GM19452 (cell line): ENCODE measurements at regions not wholly inside any gene's neighbourhood (a gene's known extent, or its start where the extent isn't known, plus 50 kb on each side); places are given as distances from the start of the nearest gene placed in this dataset.
"Not testable (repeated sequence)": the region's sequence is repeated elsewhere in the genome, so short reads cannot be mapped to it uniquely, and the experiment has no call there.

ENCODE experiments used
- ATAC-seq: cut with Tn5 transposase; IDR thresholded peaks from one replicate; pipeline ENCODE4 v1.9.1; 2021; ENCODE audit not compliant: unreplicated experiment

DNA sequence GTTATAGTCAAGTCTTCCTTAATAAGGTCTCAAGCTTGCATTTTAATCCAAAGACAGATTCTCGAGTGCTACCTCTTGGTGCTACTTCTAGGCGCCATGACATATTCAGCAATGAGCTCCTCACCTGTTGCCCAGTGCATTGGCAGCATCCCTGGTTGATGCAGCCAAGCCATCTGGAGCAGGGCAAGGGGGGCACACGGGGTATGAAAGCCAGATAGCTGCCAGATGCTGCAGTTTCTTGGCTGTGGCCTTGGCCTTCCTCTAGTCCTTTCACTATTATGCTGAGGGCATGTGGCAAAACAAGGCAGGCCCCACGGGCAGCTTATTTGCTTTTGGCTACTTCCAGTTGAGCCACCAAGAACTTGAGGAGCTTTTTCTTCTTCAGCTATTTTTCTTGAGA, 168.6 kb upstream of the PGRMC2 start:
- ATAC-seq, result no peak

DNA sequence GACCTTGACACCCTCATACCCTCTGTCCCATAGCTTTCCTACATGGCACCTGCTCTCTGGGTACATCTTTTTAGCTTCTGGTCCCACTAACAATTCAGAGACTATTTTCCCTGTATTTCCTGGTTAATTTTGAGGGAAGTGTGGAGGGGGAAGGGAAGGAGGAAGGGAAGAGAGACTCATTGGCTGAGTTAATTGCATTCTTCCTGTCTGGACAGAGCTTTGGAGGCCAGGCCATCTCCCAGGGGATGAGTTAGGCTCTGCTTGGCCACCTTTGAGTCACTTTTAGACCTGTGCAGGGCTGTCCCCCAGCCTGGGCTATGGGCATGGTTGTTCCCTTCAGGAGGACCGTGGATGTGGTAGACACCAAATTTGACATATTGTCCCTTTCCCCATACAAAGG, 167.9 kb upstream of the PGRMC2 start:
- no peak for ATAC-seq

DNA sequence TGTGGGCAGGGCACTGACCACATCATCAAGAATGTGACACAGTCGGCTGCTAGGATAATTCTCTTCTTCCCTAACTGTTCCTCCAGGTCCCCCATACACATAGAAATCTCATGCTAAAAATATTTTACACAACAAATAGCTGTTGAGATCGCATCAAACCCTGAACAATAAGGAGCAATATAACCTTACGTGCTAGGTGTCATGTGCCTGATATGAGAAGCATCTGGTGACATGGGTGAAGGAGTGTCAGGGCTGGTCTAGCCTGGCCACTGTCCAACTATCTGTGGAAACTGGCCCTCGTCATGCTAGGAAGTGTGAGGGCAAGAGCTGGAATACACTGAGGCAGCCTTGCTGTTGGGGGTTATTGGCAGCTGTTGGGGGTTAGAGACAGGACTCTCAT, 167.3 kb upstream of the PGRMC2 start:
- no peak for ATAC-seq

DNA sequence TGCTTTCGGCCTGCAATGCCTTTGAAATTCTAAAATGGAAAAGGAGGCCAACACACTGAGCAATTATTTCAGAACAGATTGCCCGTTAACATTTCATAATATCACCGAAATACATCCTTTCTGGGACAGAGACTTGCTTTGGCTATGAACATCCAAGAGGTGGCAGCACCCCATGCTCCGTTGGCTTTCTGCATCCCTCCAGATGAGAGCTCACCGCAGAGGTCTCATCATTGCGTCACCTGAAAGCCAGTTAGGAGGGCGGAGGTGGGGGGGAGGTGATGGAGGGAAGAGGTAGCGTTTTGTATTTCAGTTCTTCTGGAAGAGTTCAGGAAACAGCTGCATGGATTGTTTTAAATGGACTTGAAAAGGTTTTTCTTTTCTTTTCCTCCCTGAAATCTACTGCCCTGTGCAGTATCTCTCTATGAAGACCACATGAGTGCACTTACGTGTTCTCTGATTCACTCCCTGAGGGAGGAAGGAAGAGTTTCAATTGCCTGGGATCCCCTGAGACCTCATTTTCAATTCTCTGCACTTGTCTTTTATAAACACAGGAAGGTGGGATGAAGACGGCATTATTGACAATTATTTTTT, 166.8 kb upstream of the PGRMC2 start:
- peak; percentile 99 for ATAC-seq

DNA sequence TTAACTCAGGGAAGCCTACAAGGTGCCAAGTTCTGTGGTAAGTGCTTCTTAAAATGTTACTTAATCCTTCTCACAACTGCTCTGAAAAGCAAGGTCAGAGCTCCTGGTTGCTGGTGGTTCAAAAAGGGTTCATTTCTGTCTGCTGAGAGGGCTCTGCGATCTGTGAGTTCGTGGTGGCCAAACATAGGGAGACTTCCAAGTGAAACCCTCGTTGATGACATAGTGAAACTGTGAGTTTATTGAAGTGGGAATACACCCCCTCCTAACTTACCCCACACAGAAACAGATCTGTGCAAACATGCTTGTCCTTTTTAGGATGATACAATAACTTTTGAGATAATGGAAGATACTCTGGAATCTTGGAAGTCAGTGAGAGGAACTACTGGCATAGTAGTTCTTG, 164.8 kb upstream of the PGRMC2 start:
- ATAC-seq, result no peak

DNA sequence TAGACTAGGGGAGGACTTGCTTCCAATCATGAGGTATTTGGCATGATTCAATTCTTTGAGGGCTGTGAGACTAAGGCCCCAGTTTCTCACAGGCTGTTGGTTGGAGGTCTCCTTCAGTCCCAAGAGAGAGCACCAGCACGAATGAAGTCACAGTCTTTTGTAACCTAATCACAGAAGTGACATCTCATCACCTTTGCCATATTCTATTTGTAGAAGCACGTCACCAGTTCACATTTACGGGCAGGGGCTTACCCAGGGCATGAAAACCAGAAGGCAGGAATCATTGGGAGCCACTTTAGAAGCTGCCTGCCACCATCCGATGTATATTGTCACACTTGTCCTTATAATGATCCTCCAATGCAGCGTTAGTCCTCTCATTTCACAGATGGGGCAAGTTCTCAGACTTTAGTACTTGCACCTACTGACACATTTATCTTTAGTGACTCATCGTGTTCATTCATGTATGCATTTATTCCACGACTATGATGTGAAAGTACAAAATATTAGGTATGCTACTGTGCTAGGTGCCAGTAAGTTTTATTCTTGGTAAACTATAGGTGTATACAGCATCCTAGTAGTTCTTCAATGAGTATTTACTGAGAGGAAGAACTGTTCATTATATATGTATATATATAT, 163.8 kb upstream of the PGRMC2 start:
- ATAC-seq, result no peak

DNA sequence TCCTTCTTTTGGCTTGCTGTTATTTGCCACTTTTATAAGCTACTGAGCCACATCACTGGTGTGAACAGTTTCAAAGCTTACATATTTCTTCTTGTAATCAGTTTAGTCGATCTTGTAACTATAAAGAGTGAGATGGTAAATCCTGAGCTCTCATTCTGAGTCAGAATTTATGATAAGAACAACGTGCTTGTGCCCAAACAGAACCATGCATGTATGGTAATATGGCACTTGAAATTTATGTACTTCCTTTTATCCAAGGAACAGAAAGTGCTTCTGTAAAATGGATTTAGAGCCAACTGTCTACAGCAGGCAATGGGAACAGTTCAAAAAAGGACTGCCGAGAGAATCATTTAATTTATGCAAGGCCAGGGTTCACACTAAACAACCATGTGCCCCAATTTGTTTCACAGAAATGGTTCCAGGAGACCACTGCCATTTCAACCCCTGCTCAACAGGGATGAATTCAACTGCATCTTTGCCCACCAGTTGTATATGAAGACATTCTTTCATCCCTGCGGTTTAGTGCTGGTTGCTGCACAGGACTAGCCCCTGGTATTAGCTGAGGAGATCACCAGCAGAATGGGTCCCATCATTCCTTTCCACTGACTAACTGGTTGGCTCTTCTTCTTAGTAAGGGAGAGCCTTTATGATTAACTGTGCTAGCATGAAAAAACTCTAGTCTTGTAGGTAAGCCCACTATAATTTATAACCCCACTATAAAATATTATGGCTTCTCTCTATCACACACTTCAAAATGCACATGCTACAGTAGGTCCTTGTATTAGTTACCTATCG, 162.9 kb upstream of the PGRMC2 start:
- ATAC-seq, result no peak

DNA sequence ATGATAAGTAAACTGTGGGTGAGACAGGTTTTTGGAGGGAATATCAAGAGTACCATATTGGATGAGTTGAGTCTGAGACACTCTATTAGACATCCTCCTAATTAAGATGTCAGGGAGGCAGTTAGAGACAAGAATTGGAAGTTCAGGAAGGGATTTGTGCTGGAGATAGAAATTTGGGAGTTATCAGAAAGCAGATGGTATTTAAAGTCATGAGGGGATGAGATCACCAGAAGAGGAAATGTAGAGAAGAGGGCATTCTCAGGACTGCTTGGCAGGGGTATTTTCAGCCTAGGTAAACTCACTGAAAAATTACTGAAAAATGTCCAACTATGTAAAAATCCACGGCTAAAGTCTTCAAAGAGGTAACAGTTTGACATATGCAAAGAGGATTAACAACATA, 161.6 kb upstream of the PGRMC2 start:
- ATAC-seq, result no peak

DNA sequence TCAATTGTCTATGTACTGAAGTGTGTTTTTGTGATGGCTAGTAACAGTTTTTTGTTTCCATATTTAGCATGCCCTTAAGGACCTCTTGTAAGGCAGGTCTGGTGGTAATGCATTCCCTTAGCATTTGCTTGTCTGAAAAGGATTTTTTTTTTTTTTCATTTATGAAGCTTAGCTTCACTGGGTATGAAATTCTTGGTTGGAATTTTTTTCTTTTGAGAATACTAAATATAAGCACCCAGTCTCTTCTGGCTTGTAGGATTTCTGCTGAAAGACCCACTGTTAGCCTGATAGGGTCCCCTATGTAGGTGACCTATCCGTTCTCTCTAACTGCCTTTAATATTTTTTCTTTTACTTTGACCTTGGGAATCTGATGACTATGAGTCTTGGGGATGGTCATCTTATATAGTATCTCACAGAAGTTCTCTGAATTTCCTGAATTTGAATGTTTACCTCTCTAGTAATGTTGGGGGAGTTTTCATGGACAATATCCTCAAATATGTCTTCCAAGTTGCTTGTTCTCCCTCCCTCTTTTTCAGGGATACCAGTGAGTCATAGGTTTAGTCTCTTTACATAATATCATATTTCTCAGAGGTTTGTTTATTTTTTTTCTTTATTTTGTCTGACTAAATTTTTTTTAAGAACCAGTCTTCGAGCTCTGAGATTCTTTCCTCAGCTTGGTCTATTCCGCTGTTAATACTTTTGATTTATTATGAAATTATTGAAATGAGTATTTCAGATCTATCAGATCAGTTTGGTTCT, 157.1 kb upstream of the PGRMC2 start:
- no peak for ATAC-seq

DNA sequence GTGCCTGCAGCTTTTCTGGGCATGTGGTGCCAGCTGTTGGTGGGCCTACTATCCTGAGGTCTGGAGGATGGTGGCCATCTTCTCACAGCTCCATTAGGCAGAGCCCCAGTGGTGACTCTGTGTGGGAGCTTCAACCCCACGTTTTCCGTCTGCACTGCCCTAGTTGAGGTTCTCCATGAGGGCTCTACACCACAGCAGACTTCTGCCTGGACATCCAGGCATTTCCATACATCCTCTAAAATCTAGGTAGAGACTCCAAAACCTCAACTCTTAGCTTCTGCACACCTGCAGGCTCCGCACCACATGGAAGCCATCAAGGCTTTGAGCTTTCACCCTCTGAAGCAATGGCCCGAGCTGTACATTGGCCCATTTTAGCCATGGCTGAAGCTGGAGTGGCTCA, 153.3 kb upstream of the PGRMC2 start:
- ATAC-seq, result no peak

DNA sequence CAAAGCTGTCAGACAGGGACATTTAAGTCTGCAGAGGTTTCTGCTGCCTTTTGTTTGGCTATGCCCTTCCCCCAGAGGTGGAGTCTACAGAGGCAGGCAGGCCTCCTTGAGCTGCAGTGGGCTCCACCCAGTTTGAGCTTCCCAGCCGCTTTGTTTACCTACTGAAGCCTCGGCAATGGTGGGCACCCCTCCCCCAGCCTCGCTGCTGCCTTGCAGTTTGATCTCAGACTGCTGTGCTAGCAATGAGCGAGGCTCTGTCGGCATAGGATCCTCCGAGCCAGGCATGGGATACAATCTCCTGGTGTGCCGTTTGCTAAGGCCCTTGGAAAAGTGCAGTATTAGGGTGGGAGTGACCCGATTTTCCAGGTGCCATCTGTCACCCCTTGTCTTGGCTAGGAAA, 149.4 kb upstream of the PGRMC2 start:
- not testable (repeated sequence) for ATAC-seq

DNA sequence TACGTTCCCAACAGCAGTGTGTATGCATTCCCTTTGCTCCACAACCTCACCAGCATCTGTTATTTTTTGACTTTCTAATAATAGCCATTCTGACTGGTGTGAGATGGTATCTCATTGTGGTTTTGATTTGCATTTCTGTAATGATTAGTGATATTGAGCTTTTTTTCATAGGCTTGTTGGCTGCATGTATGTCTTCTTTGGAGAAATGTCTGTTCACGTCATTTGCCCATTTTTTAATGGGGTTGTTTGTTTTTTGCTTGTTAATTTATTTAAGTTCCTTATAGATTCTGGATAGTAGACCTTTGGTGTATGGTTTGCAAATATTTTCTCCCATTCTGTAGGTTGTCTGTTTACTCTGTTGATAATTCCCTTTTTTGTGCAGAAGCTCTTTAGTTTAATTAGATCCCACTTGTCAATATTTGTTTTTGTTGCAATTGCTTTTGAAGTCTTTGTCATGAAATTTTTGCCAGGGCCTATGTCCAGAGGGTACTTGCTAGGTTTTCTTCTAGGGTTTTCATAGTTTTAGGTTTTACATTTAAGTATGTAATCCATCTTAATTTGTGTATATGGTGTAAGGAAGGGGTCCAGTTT, 141.5 kb upstream of the PGRMC2 start:
- ATAC-seq, result not testable (repeated sequence)

DNA sequence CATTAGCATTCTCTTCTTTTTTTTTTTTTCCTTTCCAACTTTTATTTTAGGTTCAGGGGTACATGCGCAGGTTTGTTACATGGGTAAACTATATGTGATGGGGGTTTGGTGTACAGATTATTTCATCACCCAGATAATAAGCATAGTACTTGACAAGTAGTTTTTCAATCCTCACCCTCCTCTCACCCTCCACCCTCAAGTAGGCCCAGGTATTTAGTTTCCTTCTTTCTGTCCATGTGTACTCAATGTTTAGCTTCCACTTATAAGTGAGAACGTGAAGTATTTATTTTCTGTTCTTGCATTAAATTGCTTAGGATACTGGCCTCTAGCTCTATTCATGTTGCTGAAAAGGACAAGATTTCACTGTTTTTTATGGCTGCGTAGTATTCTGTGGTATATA, 140.8 kb upstream of the PGRMC2 start:
- no peak for ATAC-seq

DNA sequence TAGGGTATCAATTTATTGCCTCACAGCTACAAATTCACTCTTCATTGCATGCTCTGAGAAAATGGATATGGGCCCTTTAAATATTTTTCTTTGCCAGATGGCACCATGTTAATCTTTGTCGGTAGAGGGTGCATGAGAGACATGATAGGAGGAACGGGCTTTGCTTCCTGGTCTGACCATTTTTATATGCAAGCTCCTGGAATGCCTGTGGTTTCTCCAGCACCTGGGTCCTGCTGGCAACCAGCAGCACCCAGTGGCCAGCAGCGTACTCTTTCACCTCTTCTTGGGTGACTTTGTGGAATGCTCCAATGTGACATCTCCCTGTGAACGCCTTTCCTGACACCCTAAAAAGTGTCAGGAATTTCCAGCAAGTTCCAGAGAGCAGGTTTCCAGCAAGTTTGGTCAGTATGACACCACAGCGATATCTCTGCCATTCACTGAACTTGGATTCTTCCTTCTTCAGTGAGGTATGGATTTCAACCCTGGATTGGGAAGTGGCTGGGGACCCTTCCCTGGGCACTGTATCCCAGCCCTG, 140.3 kb upstream of the PGRMC2 start:
- ATAC-seq, result no peak

DNA sequence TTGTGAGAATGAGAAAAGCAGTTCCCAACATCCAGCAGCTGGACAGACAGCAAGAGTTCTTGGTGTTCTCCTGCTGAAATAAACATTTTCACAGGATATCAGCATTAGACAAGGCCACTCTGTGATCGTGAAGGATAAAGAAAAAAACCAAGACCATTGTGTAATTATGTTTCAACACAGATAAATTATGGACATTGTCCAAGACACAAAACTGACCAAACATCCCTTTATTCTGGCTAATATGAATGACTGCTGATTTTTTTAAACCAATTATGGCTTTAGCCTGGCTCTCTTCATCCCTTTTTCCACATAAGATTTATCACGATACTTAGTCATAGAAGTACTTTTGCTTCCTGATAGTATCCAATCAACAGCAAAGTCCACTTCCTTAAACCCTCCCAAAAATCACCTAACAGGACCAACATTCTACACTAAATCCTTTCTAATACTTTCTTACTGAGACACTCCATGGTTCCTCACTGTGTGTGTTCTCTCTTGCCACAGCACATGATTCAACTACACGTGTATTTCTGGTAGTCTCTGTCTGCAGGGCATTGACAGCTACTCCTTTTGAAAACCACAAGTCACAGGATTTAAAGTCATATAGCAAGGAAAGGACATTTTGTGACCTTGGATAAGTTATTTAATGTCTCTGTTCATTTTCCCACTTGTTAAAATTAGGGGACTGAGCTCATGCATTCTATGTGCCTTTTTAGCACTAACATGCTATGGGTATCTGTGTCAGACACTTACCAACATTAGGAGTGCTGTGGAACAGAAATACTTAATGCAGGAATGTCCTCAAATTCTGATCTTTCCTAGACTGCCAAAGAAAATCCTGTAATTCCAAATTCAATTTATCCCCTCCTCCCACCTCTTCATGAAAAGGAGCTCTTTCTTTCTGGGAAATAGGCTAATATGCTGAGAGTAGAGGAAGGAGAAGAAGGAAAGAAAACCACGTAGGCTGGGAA, 137.2 kb upstream of the PGRMC2 start:
- no peak for ATAC-seq

DNA sequence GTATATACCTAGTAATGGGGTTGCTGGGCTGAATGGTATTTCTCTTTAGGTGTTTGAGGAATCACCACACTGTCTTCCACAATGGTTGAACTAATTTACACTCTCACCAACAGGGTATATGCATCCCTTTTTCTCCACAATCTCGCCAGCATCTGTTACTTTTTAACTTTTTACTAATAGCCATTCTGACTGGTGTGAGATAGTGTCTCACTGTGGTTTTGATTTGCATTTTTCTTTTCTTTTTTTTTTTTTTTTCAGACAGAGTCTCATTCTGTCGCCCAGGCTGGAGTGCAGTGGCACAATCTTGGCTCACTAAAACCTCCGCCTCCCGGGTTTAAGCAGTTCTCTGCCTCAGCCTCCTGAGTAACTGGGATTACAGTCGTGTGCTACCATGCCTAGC, 134.7 kb upstream of the PGRMC2 start:
- peak; percentile 84 for ATAC-seq

DNA sequence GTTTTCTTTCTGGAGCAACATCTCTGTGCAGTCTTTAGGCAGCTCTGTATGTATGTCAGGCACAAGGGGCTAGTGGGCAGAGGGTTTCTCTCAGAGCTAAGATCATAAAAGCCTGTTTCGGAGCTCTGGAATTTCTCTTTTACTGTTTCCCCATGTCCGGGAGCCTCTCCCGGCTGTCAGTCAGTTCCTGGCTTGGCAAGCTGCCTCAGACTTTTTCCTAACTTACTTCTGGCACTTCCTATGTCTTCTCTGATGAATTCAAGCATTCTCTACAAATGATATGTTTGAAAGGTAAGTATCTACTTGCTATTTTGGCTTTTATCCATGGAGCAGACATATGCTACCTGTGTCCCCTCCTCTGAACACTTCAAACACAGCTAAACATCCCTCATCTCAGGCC, 129.3 kb upstream of the PGRMC2 start:
- no peak for ATAC-seq

DNA sequence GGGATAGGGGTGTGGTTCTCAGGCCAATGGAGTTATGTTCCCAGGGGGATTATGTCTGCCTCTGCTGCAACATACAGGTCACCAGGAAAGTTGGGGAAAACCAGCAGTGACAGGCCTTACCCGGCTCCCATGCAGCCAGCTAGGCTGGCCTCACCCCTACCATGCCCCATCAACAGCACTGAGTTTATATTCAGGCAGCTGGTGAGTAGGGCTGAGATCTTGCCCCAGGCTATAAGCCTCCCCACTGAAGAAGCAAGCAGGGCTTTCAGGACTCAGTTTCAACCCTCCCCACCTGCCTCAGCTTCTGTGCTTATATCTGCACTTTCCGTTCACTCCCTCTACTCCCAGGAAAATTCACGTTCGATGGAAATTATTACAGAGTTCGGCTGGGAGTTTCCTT, 122.4 kb upstream of the PGRMC2 start:
- ATAC-seq, result no peak

DNA sequence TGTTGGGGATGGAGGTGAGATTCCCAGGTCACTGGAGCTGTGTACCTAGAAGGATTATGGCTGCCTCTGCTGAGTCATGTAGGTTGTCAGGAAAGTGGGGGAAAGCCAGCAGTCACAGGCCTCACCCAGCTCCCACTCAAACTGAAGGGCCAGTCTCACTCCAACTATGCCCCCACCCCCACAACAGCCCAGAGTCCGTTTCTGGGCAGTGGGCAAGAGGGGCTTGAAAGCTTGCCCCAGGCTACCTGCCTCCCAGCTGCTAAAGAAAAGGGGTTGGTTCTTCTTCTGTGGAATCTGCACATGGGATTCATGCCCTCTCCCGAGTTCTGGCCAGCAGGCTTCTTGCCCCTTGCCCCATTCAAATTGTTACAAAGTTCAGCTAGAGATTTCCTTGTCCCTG, 116.0 kb upstream of the PGRMC2 start:
- ATAC-seq, result no peak

DNA sequence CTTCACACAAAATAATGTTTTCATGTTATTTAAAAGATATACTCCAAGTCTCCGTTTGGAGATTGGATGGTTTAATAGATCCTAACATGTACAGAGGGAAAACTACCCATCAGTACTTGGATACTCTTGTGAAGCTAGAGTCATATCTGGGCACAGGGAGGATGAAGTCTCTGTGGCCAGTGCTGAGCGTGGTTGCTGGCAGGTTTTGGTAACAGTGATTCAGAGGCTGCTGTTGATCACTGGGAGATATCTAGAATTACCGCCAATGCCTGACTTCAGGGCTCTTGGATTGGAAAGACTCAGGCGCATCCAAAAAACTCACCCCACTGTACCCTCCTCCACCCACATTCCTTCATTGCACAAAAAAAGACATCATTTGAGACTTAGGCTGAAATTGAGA, 107.2 kb upstream of the PGRMC2 start:
- no peak for ATAC-seq
